HAP-1 (cell line): ENCODE measurements at regions not wholly inside any gene's neighbourhood (a gene's known extent, or its start where the extent isn't known, plus 50 kb on each side); places are given as distances from the start of the nearest gene placed in this dataset.
"Not testable (repeated sequence)": the region's sequence is repeated elsewhere in the genome, so short reads cannot be mapped to it uniquely, and the experiment has no call there.

Experiments
- DNase-seq, 2 experiments: peaks; one replicate each; pipeline ENCODE4 v3.0.0-alpha.2; 2016 to 2020; ENCODE audit warnings: low spot score in 2 of 2
- H3K27me3 ChIP-seq: fragments of 250-450 bp; sonication (Bioruptor Pico); 2 replicates; pipeline ENCODE4 v1.5.1; 2020; ENCODE audit warnings: low read depth, mild to moderate bottlenecking, moderate library complexity
- H3K36me3 ChIP-seq: fragments of 250-450 bp; sonication (Bioruptor Pico); replicated peaks from 2 replicates; pipeline ENCODE4 v1.5.1; 2020; ENCODE audit warnings: mild to moderate bottlenecking
- H3K4me1 ChIP-seq: fragments of 250-450 bp; sonication (Bioruptor Pico); 2 replicates; pipeline ENCODE4 v1.5.1; 2020; ENCODE audit warnings: mild to moderate bottlenecking
- H3K4me3 ChIP-seq: fragments of 250-450 bp; sonication (Bioruptor Pico); 2 replicates; pipeline ENCODE4 v1.5.1; 2020; ENCODE audit warnings: mild to moderate bottlenecking, moderate library complexity
- H3K9me3 ChIP-seq: fragments of 250-450 bp; sonication (Bioruptor Pico); 2 replicates; pipeline ENCODE4 v1.5.1; 2020; ENCODE audit warnings: mild to moderate bottlenecking, moderate library complexity
- in situ Hi-C: fragments of 300-500 bp; cut with MboI; formaldehyde crosslinking; loops from 3 replicates; pipeline ENCODE4 v1.14.3; 2020; ENCODE audit warnings: low sequenced_read_pairs, inconsistent platforms, mixed read lengths

DNA sequence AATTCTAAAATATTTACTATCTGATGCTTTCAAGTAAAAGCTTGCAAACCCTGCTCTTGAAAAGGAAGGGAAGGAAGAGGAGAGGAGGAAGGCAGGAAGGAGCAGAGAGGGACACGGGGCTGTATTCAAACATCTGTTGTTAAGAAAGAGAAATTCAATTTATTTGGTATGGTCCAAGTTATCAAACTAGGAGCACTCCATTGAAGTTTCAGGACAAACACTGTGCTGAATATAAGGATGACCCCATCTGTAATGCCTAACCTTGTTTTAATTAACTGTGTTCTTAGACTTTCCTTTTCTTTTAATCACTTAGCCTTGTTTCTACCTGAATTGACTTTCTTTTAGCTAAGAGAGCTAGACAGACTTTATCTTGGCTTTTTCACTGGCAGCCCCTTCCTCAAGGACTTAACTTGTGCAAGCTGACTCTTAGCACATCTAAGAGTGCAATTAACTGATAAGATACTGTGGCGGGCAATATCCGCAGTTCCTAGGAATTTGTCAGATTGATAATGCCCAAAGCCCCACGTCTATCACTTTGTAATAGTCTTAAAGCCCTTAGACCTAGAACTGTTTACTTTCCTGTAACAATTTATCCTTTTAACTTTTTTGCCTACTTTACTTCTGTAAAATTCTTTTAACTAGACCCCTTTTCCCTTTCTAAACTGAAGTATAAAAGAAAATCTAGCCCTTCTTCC is 123.2 kb upstream of the KRTAP5-11 start:
- in situ Hi-C loops, H3K27me3 ChIP-seq, H3K9me3 ChIP-seq, H3K4me3 ChIP-seq, DNase-seq, H3K4me1 ChIP-seq, H3K36me3 ChIP-seq: not testable (repeated sequence)

DNA sequence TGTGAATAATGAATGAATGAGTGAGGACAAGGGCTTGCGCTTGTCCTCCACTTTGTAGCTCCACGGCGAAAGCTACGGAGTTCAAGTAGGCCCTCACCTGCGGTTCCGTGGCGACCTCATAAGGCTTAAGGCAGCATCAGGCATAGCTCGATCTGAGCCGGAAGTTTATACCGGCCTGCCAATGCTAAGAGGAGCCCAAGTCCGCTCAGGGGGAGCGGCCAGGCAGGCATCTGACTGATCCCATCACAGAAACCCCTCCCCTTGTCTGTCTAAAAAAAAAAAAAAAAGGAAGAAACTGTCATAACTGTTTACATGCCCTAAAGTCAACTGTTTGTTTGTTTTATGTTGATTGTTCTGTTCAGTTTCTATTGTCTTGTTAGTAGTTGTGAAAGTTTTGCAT is 124.4 kb upstream of the KRTAP5-11 start:
- H3K36me3 ChIP-seq, in situ Hi-C loops, H3K4me3 ChIP-seq, H3K4me1 ChIP-seq, H3K27me3 ChIP-seq, H3K9me3 ChIP-seq, DNase-seq: not testable (repeated sequence)

DNA sequence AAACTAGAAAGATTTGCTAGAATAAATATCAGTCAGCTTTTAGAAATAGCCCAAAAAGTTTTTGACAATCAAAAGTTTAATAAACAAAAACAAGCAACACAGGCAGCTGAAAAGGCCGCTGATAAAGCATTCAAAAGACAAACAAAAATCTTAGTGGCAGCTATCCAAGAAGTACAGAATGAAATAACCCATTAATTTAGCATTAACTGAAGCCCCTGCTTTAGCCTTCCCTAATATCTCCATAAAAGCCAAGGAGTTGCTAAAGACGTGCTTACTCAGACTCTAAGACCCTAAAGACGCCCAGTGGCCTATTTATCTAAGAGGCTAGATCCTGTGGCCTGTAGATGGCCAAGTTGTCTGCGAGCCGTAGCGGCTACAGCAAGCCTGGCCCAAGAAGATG is 123.5 kb upstream of the DEFB108B start:
- H3K36me3 ChIP-seq, H3K27me3 ChIP-seq, DNase-seq, H3K4me1 ChIP-seq, in situ Hi-C loops, H3K9me3 ChIP-seq, H3K4me3 ChIP-seq: not testable (repeated sequence)

DNA sequence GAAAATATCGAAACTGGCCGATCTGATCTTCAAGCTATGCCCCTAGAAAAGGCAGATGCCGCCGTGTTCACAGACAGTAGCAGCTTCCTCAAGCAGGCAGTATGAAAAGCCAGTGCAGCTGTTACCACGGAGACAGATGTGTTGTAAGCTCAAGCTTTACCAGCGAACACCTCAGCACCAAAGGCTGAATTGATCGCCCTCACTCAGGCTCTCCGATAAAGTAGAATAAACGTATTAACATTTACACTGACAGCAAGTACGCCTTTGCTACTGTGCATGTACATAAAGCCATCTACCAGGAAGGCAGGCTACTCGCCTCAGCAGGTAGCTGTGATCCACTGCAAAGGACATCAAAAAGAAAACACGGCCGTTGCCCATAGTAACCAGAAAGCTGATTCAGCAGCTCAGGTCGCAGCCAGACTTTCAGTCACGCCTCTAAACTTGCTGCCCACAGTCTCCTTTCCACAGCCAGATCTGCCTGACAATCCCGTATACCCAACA is 122.8 kb upstream of the DEFB108B start:
- in situ Hi-C loops, H3K36me3 ChIP-seq, DNase-seq: not testable (repeated sequence)

DNA sequence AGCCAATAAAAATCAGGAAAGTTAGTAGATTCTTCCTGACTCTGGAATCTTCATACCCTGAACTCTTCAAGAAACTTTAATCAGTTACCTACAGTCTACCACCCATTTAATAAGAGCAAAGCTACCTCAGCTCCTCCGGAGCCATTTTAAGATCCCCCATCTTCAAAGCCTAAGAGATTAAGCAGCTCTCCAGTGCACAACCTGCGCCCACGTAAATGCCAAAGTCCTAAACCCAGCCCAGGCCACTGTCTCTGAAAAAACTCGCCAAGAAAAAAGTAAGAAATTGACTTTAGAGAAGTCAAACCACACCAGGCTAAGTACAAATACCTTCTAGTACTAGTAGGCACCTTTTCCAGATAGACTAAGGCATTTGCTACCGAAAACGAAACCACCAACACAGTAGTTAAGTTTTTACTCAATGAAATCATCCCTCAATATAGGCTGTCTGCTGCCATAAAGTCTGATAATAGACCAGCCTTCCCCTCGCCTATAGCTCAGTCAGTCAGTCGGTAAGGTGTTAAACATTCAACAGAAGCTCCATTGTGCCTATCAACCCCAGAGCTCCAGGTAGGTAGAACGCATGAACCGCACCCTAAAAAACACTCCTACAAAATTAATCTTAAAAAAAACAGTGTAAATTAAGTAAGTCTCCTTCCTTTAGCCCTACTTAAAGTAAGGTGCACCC is 122.2 kb upstream of the DEFB108B start:
- H3K4me3 ChIP-seq, in situ Hi-C loops: not testable (repeated sequence)

More for the DNA sequence above, 122.8 kb upstream of the DEFB108B start:
- H3K4me1 ChIP-seq, H3K27me3 ChIP-seq, H3K9me3 ChIP-seq, H3K4me3 ChIP-seq: not testable (repeated sequence)

DNA sequence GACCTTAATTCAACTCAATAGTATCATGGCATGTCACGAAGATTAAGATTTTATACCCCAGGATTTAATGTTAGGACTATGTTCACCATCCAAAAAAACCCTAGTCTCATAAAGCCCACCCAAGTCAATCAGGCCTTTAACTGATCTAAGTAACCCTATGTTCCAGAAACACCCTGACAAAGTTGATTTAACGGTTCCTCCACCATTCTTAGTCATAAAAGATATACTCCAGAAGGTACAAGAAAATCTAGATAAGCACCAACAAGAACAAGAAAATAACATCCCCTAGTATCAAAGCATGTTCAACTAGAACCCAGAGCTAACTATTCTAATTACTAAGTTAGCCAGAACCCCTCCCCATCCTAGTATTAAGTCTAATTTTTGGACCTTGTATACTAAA is 120.7 kb upstream of the DEFB108B start:
- in situ Hi-C loops, H3K36me3 ChIP-seq, H3K4me1 ChIP-seq, DNase-seq, H3K4me3 ChIP-seq, H3K9me3 ChIP-seq, H3K27me3 ChIP-seq: not testable (repeated sequence)

More for the DNA sequence above, 122.2 kb upstream of the DEFB108B start:
- H3K4me1 ChIP-seq, H3K9me3 ChIP-seq, H3K36me3 ChIP-seq, DNase-seq, H3K27me3 ChIP-seq: not testable (repeated sequence)

DNA sequence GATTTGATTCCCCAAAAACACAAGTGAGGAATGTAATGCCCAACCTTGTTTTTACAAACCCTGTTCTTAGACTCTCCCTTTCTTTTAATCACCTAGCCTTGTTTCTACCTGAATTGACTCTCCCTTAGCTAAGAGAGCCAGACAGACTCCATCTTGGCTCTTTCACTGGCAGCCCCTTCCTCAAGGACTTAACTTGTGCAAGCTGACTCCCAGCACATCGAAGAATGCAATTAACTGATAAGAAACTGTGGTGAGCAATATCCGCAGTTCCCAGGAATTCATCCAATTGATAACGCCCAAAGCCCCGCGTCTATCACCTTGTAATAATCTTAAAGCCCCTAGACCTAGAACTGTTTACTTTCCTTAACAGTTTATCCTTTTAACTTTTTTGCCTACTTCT is 120.2 kb upstream of the DEFB108B start:
- H3K4me3 ChIP-seq, in situ Hi-C loops, H3K36me3 ChIP-seq, H3K27me3 ChIP-seq, DNase-seq, H3K9me3 ChIP-seq, H3K4me1 ChIP-seq: not testable (repeated sequence)

DNA sequence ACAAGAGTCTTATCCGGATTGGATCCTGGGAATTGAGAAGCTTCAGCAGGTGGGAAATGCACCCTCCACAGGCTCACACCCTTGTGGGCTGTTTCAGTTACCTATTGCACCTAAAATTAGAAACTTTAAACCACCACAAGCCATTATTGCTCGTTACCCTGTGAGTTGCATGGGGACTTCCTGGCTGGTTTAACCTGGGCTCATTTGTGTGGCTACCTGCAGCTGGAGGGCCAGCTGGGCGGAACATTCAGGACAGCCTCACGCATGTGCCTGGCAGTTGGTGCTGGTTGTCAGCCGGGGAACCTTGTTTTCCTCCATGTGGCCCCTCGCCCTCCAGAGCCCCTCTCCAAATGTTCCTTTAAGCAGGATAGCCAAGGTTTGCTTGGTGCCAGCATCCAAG is 118.5 kb upstream of the DEFB108B start:
- in situ Hi-C loops, H3K9me3 ChIP-seq, H3K4me1 ChIP-seq, H3K4me3 ChIP-seq, H3K27me3 ChIP-seq, H3K36me3 ChIP-seq, DNase-seq: not testable (repeated sequence)

DNA sequence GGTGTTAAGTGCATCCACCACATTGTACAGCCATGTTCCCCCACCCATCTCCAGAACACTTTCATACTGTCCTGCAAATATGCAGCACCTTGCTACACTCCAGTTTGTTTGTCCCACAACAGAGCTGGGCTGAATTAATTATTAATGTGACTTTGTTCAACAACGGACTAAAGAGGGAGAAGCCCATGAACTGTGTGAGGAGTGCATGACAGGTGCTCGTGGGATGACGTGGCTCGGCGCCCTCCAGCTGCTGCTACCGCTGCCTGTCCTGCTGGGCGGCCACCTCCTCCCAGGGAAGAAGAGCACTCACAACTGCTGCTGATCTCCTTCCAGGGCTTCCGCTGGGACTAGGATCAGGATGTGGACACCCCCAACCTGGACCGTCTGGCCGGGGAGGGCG is 111.2 kb upstream of the DEFB108B start:
- DNase-seq, in situ Hi-C loops, H3K4me3 ChIP-seq, H3K36me3 ChIP-seq, H3K4me1 ChIP-seq, H3K9me3 ChIP-seq, H3K27me3 ChIP-seq: not testable (repeated sequence)

DNA sequence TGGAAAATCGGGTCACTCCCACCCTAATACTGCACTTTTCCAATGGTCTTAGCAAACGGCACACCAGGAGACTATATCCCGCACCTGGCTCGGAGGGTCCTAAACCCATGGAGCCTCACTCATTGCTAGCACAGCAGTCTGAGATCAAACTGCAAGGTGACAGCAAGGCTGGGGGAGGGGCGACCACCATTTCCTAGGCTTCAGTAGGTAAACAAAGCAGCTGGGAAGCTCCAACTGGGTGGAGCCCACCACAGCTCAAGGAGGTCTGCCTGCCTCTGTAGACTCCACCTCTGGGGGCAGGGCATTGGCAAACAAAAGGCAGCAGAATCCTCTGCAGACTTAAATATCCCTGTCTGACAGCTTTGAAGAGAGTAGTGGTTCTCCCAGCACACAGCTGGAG is 109.0 kb upstream of the DEFB108B start:
- peak in 1 of 2 experiments; percentile 55 for DNase-seq
- in situ Hi-C loops, result not testable (repeated sequence)

DNA sequence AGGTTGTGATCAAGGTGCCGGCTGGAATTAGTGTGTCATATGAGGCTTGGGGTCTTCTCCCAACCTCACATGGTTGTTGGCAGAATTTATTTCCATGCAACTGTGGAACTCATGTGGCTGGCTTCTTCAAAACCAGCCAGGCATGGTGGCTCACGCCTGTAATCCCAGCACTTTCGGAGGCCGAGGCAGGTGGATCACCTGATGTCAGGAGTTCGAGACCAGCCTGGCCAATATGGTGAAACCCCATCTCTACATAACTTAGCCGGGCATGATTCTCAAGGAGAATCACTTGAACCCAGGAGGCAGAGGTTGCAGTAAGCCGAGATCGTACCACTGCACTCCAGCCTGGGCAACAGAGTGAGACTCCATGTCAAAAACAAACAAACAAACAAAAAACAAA is 102.3 kb upstream of the DEFB108B start:
- H3K27me3 ChIP-seq, H3K9me3 ChIP-seq, H3K4me1 ChIP-seq, H3K4me3 ChIP-seq, DNase-seq, H3K36me3 ChIP-seq: not testable (repeated sequence)
- in situ Hi-C loops, result loop anchor here (25.0 kb wide), 1 partner anchor 93 kb away; no protein-coding TSS in a partner anchor

More for the DNA sequence above, 109.0 kb upstream of the DEFB108B start:
- not testable (repeated sequence) for H3K4me1 ChIP-seq, H3K4me3 ChIP-seq, H3K36me3 ChIP-seq, H3K9me3 ChIP-seq, H3K27me3 ChIP-seq

DNA sequence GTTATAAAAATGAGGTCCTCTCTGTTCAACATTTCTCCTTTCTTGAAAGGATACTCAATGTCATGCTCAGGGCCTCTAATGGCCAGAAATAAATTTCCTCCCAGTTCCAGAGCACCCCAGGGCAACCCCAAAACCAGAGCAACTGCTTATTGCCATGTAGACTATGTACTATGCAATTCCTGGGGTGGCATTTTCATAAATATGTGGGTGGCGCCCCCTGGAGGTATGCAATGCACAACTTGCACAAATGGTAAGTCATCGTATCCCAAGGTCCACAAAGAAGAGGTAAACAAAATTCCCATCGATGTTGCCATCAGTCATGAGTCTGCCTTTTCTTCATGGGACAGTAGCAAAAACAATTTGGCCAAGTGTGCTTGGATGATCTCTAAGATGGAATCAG is 98.6 kb upstream of the DEFB108B start:
- H3K4me3 ChIP-seq, H3K9me3 ChIP-seq, H3K4me1 ChIP-seq, H3K36me3 ChIP-seq, H3K27me3 ChIP-seq: not testable (repeated sequence)
- DNase-seq, result peak in 1 of 2 experiments; percentile 36
- in situ Hi-C loops, result loop anchor here (25.0 kb wide), 1 partner anchor 97 kb away; no protein-coding TSS in a partner anchor

DNA sequence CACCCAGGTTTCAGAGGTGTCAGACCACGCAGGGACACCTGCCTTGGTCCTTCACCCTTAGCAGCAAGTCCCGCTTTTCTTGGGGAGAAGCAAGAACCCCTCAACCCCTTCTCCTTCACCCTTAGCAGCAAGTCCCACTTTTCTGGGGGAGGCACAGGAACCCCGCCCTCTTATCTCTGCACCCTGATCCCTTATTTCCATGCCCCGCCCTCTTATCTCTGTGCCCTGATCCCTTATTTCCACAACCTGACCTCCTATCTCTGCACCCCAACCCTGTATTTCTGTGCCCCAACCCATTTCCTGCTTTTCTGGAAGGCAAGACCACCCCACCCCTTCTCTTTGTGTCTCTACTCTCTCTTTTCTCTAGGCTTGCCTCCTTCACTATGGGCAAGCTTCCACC is 94.7 kb upstream of the DEFB108B start:
- in situ Hi-C loops, result loop anchor here (25.0 kb wide), 1 partner anchor 101 kb away; no protein-coding TSS in a partner anchor

DNA sequence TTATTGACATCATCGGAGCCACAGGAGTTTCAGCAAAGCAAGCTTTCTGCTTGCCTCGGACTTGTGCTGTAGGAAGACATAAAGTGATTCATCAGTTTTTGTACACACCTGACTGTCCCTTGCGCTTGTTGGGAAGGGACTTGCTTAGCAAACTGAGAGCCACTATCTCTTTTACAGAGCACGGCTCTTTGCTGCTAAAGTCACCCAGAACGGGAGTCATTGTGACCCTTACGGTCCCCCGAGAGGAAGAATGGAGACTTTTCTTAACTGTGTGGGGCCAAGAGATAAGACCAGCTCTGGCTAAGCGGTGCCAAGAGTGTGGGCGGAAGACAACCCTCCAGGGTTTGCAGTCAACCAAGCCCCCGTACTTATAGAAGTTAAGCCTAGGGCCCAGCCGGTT is 89.6 kb upstream of the DEFB108B start:
- H3K27me3 ChIP-seq, H3K4me1 ChIP-seq, DNase-seq, H3K36me3 ChIP-seq, H3K4me3 ChIP-seq, H3K9me3 ChIP-seq: not testable (repeated sequence)
- in situ Hi-C loops, result loop anchor here (25.0 kb wide), 1 partner anchor 106 kb away; no protein-coding TSS in a partner anchor

More for the DNA sequence above, 94.7 kb upstream of the DEFB108B start:
- DNase-seq, H3K27me3 ChIP-seq, H3K9me3 ChIP-seq, H3K4me3 ChIP-seq, H3K36me3 ChIP-seq, H3K4me1 ChIP-seq: not testable (repeated sequence)
